Sigmoid colon (tissue), 4 donors: ENCODE measurements at regions not wholly inside any gene's neighbourhood (a gene's known extent, or its start where the extent isn't known, plus 50 kb on each side); places are given as distances from the start of the nearest gene placed in this dataset.

ENCODE experiments used
- EP300 ChIP-seq, 4 donors: sonication (generic); formaldehyde crosslinking; IDR thresholded peaks; one replicate each; pipeline ENCODE4 v1.6.1; 2017; ENCODE audit warnings: antibody characterized with exemption in 4 of 4
- POLR2A ChIP-seq, 2 donors: fragments of 450-650 bp; IDR thresholded peaks; one replicate each; pipeline ENCODE4 v1.6.1; 2016; ENCODE audit warnings: antibody characterized with exemption in 2 of 2, mild to moderate bottlenecking in 2 of 2, moderate library complexity in 2 of 2
- TF ChIP-seq, protein P1 (sequence below), 4 experiments: fragments of 450-650 bp in 3 of 4; fragments of 200-600 bp in 1 of 4; IDR thresholded peaks; one replicate each; pipeline ENCODE4 v1.5.1; 2016 to 2019; ENCODE audit warnings: antibody characterized with exemption in 4 of 4, mild to moderate bottlenecking in 3 of 4, moderate library complexity in 2 of 4

DNA sequence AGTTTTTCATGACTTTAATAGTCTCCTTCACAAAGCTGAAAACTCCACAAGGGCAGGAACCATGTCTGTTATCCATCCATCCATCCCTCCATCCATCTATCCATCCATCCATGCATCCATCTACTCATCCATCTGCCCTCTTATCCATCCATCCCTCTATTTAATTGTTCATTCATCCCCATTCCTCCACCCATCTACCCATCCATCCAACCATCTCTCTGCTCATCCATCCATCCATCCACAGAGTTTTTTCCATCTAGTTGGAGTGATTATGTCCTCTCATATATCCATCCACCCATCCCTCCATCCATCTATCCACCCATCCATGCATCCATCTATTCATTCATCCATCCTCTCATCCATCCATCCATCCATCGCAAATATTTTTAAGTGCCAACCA lies 237.9 kb downstream of the EMX2 start:
- TF ChIP-seq POLR2A (IDR thresholded peaks at IDR 0.05) (no peak), EP300 (IDR thresholded peaks at IDR 0.05) (no peak)
- TF ChIP-seq, protein P1, sequence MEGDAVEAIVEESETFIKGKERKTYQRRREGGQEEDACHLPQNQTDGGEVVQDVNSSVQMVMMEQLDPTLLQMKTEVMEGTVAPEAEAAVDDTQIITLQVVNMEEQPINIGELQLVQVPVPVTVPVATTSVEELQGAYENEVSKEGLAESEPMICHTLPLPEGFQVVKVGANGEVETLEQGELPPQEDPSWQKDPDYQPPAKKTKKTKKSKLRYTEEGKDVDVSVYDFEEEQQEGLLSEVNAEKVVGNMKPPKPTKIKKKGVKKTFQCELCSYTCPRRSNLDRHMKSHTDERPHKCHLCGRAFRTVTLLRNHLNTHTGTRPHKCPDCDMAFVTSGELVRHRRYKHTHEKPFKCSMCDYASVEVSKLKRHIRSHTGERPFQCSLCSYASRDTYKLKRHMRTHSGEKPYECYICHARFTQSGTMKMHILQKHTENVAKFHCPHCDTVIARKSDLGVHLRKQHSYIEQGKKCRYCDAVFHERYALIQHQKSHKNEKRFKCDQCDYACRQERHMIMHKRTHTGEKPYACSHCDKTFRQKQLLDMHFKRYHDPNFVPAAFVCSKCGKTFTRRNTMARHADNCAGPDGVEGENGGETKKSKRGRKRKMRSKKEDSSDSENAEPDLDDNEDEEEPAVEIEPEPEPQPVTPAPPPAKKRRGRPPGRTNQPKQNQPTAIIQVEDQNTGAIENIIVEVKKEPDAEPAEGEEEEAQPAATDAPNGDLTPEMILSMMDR (IDR thresholded peaks at IDR 0.05) = no peak
